ENCODE measurements at regions not wholly inside any gene's neighbourhood (a gene's known extent, or its start where the extent isn't known, plus 50 kb on each side); places are given as distances from the start of the nearest gene placed in this dataset.

- no peak overlapping the region for H3K27ac ChIP-seq (ENCODE audit: low read depth in 1 of 2, low read length in 2 of 2)
- no peak overlapping the region for H3K9ac ChIP-seq (ENCODE audit: insufficient read depth, low read length, poor library complexity, severe bottlenecking)
- no peak for DNase-seq
- no peaks in the 10 kb centered on the region for H3K36me3 ChIP-seq (replicated peaks in 1 of 2; ENCODE audit: control insufficient read depth in 1 of 2, insufficient read depth in 2 of 2, low read length in 2 of 2)
- Mint-ChIP-seq H3K9me3 (peaks cover 0 to 3% (median 0%) of the 10 kb centered on the region in 7 donors), H3K36me3 (no peaks in the 10 kb centered on the region), H3K4me3 (no peak overlapping the region), H3K27me3 (ENCODE audit: low read depth in 3 of 3) (peaks cover 2 to 11% (median 7%) of the 10 kb centered on the region in 3 donors), H3K4me1 (no peaks in the 10 kb centered on the region), H3K27ac (no peak overlapping the region)
- no peak overlapping the region for H3K4me3 ChIP-seq (replicated peaks in 1 of 3; ENCODE audit: low read depth in 2 of 3, low read length in 3 of 3)
- TF ChIP-seq CTCF (IDR thresholded peaks at IDR 0.05): no peak
- intact Hi-C loops (cut with micrococcal nuclease): no loop called here
- H3K9me3 ChIP-seq (replicated peaks in 1 of 2; ENCODE audit: control insufficient read depth in 1 of 2, insufficient read depth in 1 of 2, low read length in 2 of 2): no peaks in the 10 kb centered on the region
- WGBS (ENCODE audit: insufficient coverage): no CpG with 5 or more reads among the region's 2 CpGs
- H3K4me1 ChIP-seq (ENCODE audit: control insufficient read depth in 1 of 2, insufficient read depth in 2 of 2, low read length in 2 of 2): no peaks in the 10 kb centered on the region
- no peak overlapping the region for H2AFZ ChIP-seq (ENCODE audit: insufficient read depth, low read depth, low read length, poor library complexity, severe bottlenecking)
- H3K27me3 ChIP-seq (ENCODE audit: control insufficient read depth in 2 of 2, insufficient read depth in 2 of 2, low read length in 2 of 2): no peaks in the 10 kb centered on the region
- H4K20me1 ChIP-seq (ENCODE audit: insufficient read depth, low read length): no peaks in the 10 kb centered on the region
- no peaks in the 10 kb centered on the region for H3K79me2 ChIP-seq (ENCODE audit: insufficient read depth, low read length)
- no peak overlapping the region for H3K4me2 ChIP-seq (replicated peaks; ENCODE audit: extremely low read depth, low read length, poor library complexity, severe bottlenecking)
Measured at GRCh38 chr21:35682904-35683549, 377.3 kb downstream of the SETD4 start.

DNA sequence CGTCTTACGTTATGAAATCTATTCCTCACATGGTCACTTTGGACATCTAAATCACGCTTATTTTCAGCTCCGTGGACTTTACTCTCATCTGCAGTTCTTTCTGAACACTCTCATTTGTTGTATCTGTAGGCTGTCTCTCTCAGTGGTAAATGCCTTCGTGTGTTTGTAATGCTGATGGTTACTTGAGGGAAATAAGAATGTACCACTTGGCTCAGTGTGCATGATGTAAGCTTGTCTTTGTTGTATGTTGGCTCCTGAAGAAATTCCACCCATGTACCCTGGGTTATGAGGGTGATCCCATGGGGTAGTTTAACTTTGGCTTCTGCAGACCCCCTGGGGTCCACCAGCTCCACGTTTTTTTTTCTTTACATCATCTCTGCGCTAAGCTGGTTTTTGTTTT is 378.4 kb downstream of the SETD4 start:
- H4K20me1 ChIP-seq (ENCODE audit: insufficient read depth, low read length): no peaks in the 10 kb centered on the region
- H3K4me3 ChIP-seq (replicated peaks in 1 of 3; ENCODE audit: low read depth in 2 of 3, low read length in 3 of 3): no peak overlapping the region
- no peak overlapping the region for H2AFZ ChIP-seq (ENCODE audit: insufficient read depth, low read depth, low read length, poor library complexity, severe bottlenecking)
- Mint-ChIP-seq H3K4me1 (no peaks in the 10 kb centered on the region), H3K9me3 (peaks cover 0 to 2% (median 0%) of the 10 kb centered on the region in 7 donors), H3K27me3 (ENCODE audit: low read depth in 3 of 3) (peaks cover 0 to 6% (median 5%) of the 10 kb centered on the region in 3 donors), H3K36me3 (no peaks in the 10 kb centered on the region), H3K4me3 (no peak overlapping the region), H3K27ac (no peak overlapping the region)
- no peak overlapping the region for H3K9ac ChIP-seq (ENCODE audit: insufficient read depth, low read length, poor library complexity, severe bottlenecking)
- no peaks in the 10 kb centered on the region for H3K27me3 ChIP-seq (ENCODE audit: control insufficient read depth in 2 of 2, insufficient read depth in 2 of 2, low read length in 2 of 2)
- H3K4me1 ChIP-seq (ENCODE audit: control insufficient read depth in 1 of 2, insufficient read depth in 2 of 2, low read length in 2 of 2): no peaks in the 10 kb centered on the region
- H3K9me3 ChIP-seq (replicated peaks in 1 of 2; ENCODE audit: control insufficient read depth in 1 of 2, insufficient read depth in 1 of 2, low read length in 2 of 2): no peaks in the 10 kb centered on the region
- no peak for TF ChIP-seq CTCF (IDR thresholded peaks at IDR 0.05)
- H3K36me3 ChIP-seq (replicated peaks in 1 of 2; ENCODE audit: control insufficient read depth in 1 of 2, insufficient read depth in 2 of 2, low read length in 2 of 2): no peaks in the 10 kb centered on the region
- no peak overlapping the region for H3K27ac ChIP-seq (ENCODE audit: low read depth in 1 of 2, low read length in 2 of 2)
- no peak for DNase-seq
- H3K4me2 ChIP-seq (replicated peaks; ENCODE audit: extremely low read depth, low read length, poor library complexity, severe bottlenecking): no peak overlapping the region
- no peaks in the 10 kb centered on the region for H3K79me2 ChIP-seq (ENCODE audit: insufficient read depth, low read length)
- intact Hi-C loops (cut with micrococcal nuclease): no loop called here
- WGBS (ENCODE audit: insufficient coverage): 90% methylated on average over 3 of the region's 7 CpGs

Measured in CD14-positive monocyte (primary cell).